Fibroblast of peridontal ligament (primary cell): ENCODE measurements at regions not wholly inside any gene's neighbourhood (a gene's known extent, or its start where the extent isn't known, plus 50 kb on each side); places are given as distances from the start of the nearest gene placed in this dataset.

Experiments
- DNase-seq: peaks from one replicate; pipeline ENCODE4 v3.0.0-alpha.2; 2010; ENCODE audit errors: extremely low read depth

DNA sequence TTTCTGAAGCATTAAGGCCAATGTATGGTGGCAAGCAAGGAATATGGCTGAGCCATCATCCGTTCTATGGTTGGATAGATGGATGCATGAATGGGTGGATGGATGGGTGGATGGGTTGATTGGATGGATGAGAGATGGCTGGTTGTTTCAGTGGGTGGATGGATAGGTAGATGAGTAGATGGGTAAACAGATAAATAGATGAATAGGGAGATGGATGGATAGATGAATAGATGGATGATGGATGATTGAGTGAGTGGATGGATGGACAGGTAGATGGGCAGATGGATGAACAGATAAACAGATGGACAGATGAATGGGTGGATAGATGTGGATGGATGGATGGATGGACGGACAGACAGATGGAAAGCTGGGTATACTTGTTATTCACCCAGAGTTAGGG is 92.6 kb upstream of the ZNF618 start:
- no peak for DNase-seq

DNA sequence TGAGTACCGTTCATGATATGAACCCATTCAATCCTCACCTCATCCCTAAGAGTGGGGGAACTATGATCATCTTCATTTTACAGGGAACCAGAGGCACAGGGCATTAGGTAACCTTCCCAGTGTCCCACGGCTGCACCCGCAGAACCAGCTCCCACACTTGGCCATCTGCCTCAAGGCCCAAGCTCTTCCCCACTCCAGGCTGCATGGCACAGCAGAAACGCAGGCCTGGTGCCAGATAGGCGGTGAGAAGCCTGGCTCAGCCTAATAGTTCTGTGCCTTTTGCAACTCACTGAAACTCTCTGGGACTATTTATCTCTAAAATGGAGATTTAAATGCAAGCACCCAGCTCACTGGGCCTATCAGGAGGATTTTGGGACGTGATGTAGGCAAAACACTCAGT is 90.8 kb upstream of the ZNF618 start:
- no peak for DNase-seq

DNA sequence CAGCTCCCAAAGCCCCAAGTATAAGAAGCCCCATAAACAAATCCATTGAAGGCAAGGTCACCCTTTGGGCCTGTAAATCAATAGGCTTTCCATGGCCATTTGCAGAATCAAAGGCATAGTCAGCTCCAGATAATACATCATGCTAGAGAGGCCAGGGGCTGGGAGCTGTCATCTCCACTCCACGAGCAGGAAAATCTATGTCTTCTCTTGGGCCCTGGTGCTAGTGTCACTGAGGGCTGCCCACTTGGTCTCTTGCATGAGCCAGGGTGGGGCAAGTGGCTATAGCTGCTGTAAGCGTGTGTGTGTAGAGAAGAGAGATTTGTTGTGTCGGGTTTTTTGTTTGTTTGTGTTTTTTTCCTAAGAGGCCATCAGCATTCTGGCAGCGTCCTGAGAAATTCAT is 90.0 kb upstream of the ZNF618 start:
- no peak for DNase-seq

DNA sequence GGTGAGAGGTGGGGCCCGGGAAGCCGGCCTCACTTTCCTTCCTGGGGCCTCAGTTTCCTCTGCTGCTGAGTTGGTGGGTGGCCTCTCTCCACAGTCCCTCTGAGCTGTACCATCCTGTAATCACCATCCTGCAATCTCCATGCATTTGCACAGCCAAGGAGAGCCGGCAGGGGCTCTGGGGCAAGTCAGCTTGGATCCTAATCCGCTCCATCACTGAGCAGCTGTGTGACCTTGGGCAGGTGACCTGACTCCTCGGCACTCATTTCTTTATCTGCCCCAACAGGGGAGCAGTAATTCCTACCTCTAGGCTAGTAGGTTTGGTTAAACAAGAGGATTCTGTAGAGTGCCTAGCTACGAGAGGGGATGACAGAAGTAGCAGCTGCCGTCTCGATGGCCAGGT is 88.2 kb upstream of the ZNF618 start:
- no peak for DNase-seq

GRCh38 chr9:113788616-113789330 is 87.3 kb upstream of the ZNF618 start:
- no peak for DNase-seq

DNA sequence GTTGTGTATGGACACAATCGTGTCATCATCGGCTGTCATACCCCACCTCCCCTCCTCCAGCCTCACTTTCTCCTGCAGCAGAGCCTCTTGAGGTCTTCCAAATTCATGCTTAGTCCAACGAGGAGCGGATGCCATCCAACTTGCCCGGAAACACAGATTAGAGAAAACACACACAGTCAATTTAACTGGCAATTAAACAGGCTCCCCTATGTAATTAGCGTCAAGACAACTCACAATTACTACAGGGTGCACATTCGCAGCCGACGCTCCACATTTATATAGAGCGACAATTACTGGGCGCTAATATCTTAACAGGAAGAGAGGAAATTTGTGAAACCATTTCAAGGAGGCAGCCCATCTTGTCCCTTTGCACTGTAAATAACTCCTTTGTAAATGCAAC is 86.0 kb upstream of the ZNF618 start:
- DNase-seq, result no peak

DNA sequence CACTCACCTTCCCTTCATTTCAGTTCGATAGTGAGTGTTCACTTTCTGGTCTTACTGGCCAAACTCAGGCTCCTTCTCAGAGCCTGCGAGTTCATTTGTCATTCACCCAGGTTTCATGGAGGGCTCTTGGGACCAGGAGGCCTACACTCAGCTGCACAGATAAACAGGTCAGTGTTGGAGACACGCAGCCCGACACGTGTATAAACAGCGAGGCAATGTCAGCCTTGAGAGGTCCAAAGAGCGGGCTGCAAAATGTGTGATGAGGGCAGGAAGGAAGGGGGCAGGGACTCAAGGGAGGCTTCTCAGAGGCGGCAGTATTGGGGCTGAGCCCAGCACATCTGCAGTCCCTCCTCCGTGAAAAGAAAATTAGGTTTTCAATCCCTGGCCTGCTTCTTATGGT is 82.6 kb upstream of the ZNF618 start:
- no peak for DNase-seq

GRCh38 chr9:113794721-113795120 is 81.4 kb upstream of the ZNF618 start:
- DNase-seq, result no peak

DNA sequence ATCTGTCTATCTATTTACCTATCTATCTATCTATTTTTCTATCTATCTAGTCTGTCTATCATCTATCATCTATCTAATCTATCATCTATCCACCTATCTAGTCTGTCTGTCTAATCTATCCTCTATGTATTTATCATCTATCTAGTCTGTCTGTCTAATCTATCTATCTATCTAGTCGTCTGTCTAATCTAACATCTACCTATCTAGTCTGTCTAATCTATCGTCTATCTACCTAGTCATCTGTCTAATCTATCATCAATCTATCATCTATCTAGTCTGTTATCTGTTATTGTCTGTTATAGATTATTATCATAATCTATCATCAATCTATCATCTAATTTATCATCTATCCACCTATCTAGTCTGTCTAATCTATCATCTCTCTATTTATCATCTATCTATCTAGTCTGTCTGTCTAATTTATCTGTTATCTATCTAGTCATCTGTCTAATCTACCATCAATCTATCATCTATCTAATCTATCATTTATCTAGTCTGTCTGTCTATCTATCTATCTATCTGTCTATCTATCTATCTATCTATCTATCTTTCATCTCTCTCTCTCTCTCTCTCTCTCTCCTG is 80.2 kb upstream of the ZNF618 start:
- DNase-seq, result no peak

DNA sequence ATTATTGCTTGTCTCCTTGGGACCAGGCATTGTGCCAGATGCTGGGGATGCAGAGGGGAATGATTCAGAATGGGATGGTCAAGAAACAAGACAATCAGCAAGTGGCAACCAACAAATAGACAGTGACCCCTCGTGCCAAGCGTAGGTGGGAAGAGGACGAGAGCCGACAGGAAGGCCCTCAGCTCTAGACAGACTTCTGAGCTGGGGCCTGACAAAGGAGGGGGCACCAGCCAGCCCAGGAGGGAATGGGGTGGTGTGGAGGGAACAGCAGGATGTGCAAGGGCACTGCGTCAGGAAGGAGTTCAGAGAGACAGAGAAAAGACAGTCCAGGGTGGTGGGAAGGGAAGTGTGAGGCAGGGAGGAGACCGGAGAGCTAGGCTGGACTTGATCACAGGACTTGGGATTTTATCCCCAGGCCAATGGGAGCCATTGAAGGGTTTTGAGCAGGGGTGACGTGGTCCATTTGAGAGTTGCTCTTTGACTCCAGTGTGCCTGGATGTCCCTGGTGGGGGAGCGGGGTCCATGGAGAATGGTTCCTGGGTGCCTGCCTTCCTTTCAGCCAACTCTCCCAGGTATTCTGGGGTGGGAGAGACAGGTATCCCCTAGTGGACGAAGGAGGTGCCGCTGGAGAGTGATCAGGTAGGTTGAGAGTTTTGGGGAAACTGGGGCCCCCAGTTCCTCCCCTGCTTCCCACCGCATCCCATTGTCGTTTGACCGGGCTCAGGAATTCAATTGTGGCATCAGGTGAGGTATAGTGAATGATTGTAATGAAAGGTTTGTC is 79.3 kb upstream of the ZNF618 start:
- DNase-seq, result no peak

DNA sequence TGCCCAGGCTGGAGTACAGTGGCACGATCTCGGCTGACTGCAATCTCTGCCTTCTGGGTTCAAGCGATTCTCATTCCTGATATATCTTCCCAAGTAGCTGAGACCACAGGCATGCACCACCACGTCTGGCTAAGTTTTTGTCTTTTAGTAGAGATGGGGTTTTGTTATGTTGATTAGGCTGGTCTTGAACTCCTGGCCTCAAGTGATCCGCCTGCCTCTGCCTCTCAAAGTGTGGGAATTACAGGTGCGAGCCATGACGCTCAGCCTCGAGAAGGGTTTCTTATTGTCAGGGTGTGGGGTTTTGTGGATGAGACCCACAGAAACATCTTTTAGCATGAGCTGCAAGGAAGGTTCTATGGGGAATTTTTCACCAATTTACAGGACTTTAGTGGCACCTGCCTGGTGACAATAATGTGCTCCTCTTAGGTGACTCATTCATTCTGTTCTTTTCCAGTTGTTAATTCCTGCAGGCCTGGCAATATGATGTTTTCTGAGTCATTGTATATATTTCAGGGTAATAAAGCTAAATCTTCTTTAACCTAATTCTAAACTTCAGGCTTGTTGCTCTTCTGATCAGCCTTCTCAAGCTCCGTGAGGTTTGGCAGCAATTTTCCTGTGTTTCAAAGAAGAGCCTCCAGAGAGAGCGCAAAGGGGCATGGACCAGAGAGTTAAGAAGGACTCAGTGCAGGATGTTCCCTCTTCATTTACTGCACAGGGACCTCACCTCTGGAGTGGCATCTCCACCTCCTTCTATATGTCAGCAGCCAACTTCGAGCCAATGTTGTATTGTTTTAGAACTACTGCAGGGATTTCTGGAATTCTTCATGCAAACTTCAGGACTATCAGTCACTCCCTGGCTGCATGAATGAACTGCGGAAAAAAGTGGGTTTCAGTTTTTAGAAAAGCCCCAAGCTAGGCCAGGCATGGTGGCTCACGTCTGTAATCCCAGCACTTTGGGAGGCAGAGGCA is 77.8 kb upstream of the ZNF618 start:
- DNase-seq, result no peak

GRCh38 chr9:113800276-113800675 is 75.8 kb upstream of the ZNF618 start:
- DNase-seq, result no peak

DNA sequence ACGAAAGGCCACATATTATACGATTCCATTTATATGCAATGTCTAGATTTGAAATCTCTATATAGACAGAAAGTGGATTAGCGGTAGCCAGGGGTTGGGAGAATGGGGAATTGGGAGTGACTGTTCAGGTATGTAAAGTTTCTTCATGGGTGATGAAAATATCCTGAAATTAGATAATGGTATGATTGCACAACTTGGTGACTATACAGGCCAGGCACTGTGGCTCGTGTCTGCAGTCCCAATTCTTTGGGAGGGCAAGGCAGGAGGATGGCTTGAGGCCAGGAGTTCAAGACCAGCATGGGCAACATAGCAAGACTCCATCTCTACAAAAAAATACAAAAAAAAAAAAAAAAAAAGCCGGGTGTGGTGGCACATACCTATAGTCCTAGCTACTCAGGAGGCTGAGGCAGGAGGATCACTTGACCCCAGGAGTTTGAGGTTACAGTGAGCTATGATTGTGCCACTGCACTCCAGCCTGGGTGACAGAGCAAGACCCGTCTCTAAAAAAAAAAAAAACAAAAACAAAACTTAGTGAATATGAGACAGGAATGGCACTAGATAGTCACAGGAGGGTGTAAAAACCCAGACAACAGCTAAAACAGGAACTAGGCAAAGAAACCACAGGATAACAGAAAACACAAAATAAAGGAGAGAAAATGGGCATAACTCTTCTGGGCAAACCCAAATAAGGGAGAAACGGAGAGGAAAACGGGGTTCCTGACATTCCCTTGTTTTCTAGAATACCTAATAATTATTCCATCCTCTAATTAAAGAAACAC is 72.1 kb upstream of the ZNF618 start:
- no peak for DNase-seq

GRCh38 chr9:113805486-113806132 is 70.5 kb upstream of the ZNF618 start:
- DNase-seq, result no peak

DNA sequence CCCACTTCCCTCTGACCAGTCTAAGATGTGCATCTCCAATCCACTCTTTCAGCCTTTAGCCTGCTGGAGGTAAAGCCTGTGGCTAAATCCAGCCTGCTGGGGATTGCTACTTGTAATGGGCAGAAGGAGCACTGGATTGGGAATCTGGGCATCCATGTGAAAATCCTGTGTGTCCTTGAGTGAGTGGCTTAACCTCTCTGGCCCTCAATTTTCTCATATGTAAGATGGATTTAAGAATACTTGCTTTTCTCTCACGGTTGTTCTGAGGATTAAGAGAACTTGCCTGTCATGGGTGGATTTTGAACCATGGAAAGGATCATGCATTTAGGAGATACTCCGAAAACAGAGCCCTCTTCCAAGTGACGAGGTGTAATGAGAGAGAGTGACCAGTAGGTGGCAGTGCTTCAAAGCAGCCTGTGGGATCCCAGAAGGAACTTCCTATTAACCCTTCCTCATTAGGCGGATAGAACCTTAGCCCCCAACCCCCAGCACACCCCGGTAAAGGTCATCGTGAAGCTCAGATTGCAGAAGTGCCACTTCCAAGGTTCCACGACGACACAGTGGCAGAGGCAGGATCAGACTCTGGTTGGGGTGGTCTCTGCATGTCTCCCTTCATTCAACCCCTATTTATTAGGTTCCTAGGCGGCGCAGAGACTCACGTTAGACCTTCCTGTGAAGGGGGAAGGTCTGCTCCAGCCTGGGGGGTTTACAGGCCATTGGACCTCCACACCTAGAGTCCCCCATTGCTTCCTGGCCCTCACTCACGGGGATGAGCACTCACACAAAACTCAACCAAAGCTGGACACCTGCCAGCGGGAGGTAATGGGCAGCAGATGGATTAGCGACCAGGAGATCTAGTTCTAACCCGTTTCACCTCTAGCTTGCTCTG is 68.7 kb upstream of the ZNF618 start:
- peak; percentile 78 for DNase-seq

DNA sequence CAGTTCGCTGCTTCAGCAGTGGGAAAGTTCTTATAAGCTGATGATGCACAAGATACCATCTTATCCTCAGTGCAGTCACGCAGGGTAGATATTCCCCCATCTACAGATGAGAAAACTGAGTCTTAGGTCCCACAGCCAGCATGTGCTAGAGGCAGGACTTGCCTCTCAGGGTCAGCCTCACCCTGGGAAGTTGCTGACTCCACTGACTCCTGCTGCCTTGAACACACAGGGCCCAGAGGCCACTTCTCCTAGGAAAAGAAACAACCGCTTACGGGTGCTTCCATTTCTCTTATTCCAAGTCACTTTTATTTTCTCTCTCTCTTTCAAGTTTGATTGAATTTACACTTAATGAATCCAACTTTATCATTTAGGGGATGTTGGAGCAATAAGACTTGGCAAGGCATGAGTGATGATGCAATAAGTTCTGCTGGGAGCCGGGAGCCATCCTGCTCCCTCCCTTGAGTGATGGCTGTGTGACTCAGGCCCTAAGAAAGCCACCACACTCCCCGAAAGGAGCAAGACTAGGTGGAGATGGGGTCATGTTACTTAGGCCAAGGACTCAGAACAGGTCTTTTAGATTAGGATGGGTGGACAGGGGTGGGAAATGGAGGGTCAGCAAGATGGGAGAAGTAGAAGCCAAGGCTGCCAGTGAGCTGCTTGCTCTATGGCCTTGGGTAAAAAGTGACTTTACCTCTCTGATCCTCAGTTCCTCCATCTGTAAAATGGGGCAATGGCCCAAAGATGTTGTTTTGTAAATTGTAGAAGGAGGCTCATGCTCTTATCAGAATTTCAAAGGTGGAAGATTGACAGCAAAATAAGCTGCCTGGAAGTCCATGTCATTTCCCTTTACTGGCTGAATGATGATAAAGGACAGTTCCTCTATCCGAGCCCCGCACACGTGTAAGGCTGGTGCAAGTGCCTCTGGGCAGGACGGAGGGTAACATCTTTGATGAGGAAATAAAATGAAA is 67.4 kb upstream of the ZNF618 start:
- DNase-seq, result peak; percentile 75

DNA sequence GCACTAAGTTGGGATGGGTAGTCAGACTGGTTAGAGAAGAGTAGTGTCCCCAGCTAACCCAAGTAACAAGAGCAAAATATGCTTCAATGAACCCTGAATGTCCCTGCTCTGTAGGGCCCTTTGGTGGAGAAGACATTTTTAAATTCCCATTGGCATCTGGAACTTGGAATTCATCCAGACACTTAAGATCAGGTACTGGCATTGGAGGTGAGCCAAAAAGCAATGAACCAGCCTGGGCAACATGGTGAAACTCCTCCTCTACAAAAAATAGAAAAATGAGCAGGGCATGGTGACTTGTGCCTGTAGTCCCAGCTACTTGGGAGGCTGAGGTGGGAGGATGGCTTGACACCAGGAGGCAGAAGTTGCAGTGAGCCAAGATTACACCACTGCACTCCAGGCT is 58.9 kb upstream of the ZNF618 start:
- no peak for DNase-seq

GRCh38 chr9:113818391-113818790 is 57.7 kb upstream of the ZNF618 start:
- DNase-seq, result no peak
